Spleen (tissue), 7 donors: ENCODE measurements at regions not wholly inside any gene's neighbourhood (a gene's known extent, or its start where the extent isn't known, plus 50 kb on each side); places are given as distances from the start of the nearest gene placed in this dataset.

Source experiments
- CTCF ChIP-seq, 11 experiments: fragments of 200-600 bp in 7 of 11; fragments of 450-650 bp in 4 of 11; sonication (generic) in 4 of 11; IDR thresholded peaks in 8 of 11; conservative IDR thresholded peaks in 3 of 11; 1 replicate in 7 of 11; 2 replicates in 4 of 11; pipeline versions ENCODE4 v1.4.0 to v1.8.0; 2016 to 2021; ENCODE audit warnings: antibody characterized with exemption in 11 of 11, inconsistent platforms in 4 of 11, mild to moderate bottlenecking in 1 of 11
- POLR2A ChIP-seq, 3 donors: fragments of 450-650 bp; IDR thresholded peaks; one replicate each; pipeline ENCODE4 v1.5.1; 2017; ENCODE audit warnings: antibody characterized with exemption in 3 of 3, mild to moderate bottlenecking in 1 of 3
- POLR2AphosphoS5 ChIP-seq, 3 donors: sonication (generic); formaldehyde crosslinking; IDR thresholded peaks; one replicate each; pipeline ENCODE4 v1.5.1; 2017; ENCODE audit warnings: antibody characterized with exemption in 3 of 3
- donor health status: DM: no; HTN: no; CAD: no; lungs with moderate emphysema.
- donor health status: DM: no; HTN: no; CAD: no.
- donor health status: DM: no; HTN: no; CAD: no.

- TF ChIP-seq POLR2A (IDR thresholded peaks at IDR 0.05) (no peak), CTCF (IDR thresholded peaks at IDR 0.05 in 8 of 11, conservative IDR thresholded peaks at IDR 0.05 in 3 of 11) (no peak), POLR2AphosphoS5 (IDR thresholded peaks at IDR 0.05) (no peak)
These were observed 434.0 kb upstream of the SPHKAP start for GRCh38 chr2:228615496-228615895.
